ENCODE measurements at regions not wholly inside any gene's neighbourhood (a gene's known extent, or its start where the extent isn't known, plus 50 kb on each side); places are given as distances from the start of the nearest gene placed in this dataset.
"Not testable (repeated sequence)": the region's sequence is repeated elsewhere in the genome, so short reads cannot be mapped to it uniquely, and the experiment has no call there.

- DNase-seq (ENCODE audit: low read depth), result no peak
- in situ Hi-C loops (cut with HindIII; ENCODE audit: low pct_unique_long_range_greater_than_20kb, low sequenced_read_pairs), result no loop called here
These were observed 859.0 kb upstream of the B3GALT2 start for GRCh38 chr1:194045416-194045815.

GRCh38 chr1:194044892-194045291, 858.5 kb upstream of the B3GALT2 start:
- DNase-seq (ENCODE audit: low read depth), result no peak
- in situ Hi-C loops (cut with HindIII; ENCODE audit: low pct_unique_long_range_greater_than_20kb, low sequenced_read_pairs), result no loop called here

- in situ Hi-C loops (cut with HindIII; ENCODE audit: low pct_unique_long_range_greater_than_20kb, low sequenced_read_pairs), result no loop called here
- no peak for DNase-seq (ENCODE audit: low read depth)
These were observed 857.8 kb upstream of the B3GALT2 start for GRCh38 chr1:194043984-194044755.

GRCh38 chr1:194042736-194043135, 856.3 kb upstream of the B3GALT2 start:
- DNase-seq (ENCODE audit: low read depth), result no peak
- in situ Hi-C loops (cut with HindIII; ENCODE audit: low pct_unique_long_range_greater_than_20kb, low sequenced_read_pairs), result no loop called here

- in situ Hi-C loops (cut with HindIII; ENCODE audit: low pct_unique_long_range_greater_than_20kb, low sequenced_read_pairs), result no loop called here
- DNase-seq (ENCODE audit: low read depth), result no peak
These were observed 854.1 kb upstream of the B3GALT2 start for GRCh38 chr1:194040496-194040895.

GRCh38 chr1:194039578-194039977, 853.2 kb upstream of the B3GALT2 start:
- in situ Hi-C loops (cut with HindIII; ENCODE audit: low pct_unique_long_range_greater_than_20kb, low sequenced_read_pairs), result no loop called here
- no peak for DNase-seq (ENCODE audit: low read depth)

GRCh38 chr1:194033646-194034045, 847.2 kb upstream of the B3GALT2 start:
- in situ Hi-C loops (cut with HindIII; ENCODE audit: low pct_unique_long_range_greater_than_20kb, low sequenced_read_pairs), result no loop called here

GRCh38 chr1:194028002-194028401, 841.6 kb upstream of the B3GALT2 start:
- DNase-seq (ENCODE audit: low read depth), result no peak
- in situ Hi-C loops (cut with HindIII; ENCODE audit: low pct_unique_long_range_greater_than_20kb, low sequenced_read_pairs), result no loop called here

More at GRCh38 chr1:194033646-194034045, 847.2 kb upstream of the B3GALT2 start:
- DNase-seq (ENCODE audit: low read depth), result no peak

- DNase-seq (ENCODE audit: low read depth), result no peak
- in situ Hi-C loops (cut with HindIII; ENCODE audit: low pct_unique_long_range_greater_than_20kb, low sequenced_read_pairs), result no loop called here
These were observed 840.0 kb upstream of the B3GALT2 start for GRCh38 chr1:194026422-194026821.

- DNase-seq (ENCODE audit: low read depth), result peak; percentile 30
- in situ Hi-C loops (cut with HindIII; ENCODE audit: low pct_unique_long_range_greater_than_20kb, low sequenced_read_pairs), result no loop called here
These were observed 838.2 kb upstream of the B3GALT2 start for GRCh38 chr1:194024659-194025058.

- DNase-seq (ENCODE audit: low read depth), result no peak
- in situ Hi-C loops (cut with HindIII; ENCODE audit: low pct_unique_long_range_greater_than_20kb, low sequenced_read_pairs), result no loop called here
These were observed 827.6 kb upstream of the B3GALT2 start for GRCh38 chr1:194014014-194014413.

GRCh38 chr1:194013561-194013960, 827.1 kb upstream of the B3GALT2 start:
- no peak for DNase-seq (ENCODE audit: low read depth)
- in situ Hi-C loops (cut with HindIII; ENCODE audit: low pct_unique_long_range_greater_than_20kb, low sequenced_read_pairs), result no loop called here

GRCh38 chr1:194004146-194004545, 817.7 kb upstream of the B3GALT2 start:
- no peak for DNase-seq (ENCODE audit: low read depth)
- in situ Hi-C loops (cut with HindIII; ENCODE audit: low pct_unique_long_range_greater_than_20kb, low sequenced_read_pairs), result no loop called here

- in situ Hi-C loops (cut with HindIII; ENCODE audit: low pct_unique_long_range_greater_than_20kb, low sequenced_read_pairs); DNase-seq (ENCODE audit: low read depth): not testable (repeated sequence)
These were observed 815.4 kb upstream of the B3GALT2 start for GRCh38 chr1:194001726-194002350.

GRCh38 chr1:193988885-193989284, 802.5 kb upstream of the B3GALT2 start:
- no peak for DNase-seq (ENCODE audit: low read depth)
- in situ Hi-C loops (cut with HindIII; ENCODE audit: low pct_unique_long_range_greater_than_20kb, low sequenced_read_pairs), result no loop called here

- DNase-seq (ENCODE audit: low read depth), result no peak
- in situ Hi-C loops (cut with HindIII; ENCODE audit: low pct_unique_long_range_greater_than_20kb, low sequenced_read_pairs), result no loop called here
These were observed 792.8 kb upstream of the B3GALT2 start for GRCh38 chr1:193979219-193979618.

- no peak for DNase-seq (ENCODE audit: low read depth)
- in situ Hi-C loops (cut with HindIII; ENCODE audit: low pct_unique_long_range_greater_than_20kb, low sequenced_read_pairs), result no loop called here
These were observed 787.9 kb upstream of the B3GALT2 start for GRCh38 chr1:193974286-193974798.

- in situ Hi-C loops (cut with HindIII; ENCODE audit: low pct_unique_long_range_greater_than_20kb, low sequenced_read_pairs), result no loop called here
These were observed 787.0 kb upstream of the B3GALT2 start for GRCh38 chr1:193973428-193973827.

GRCh38 chr1:193971595-193971994, 785.2 kb upstream of the B3GALT2 start:
- peak; percentile 67 for DNase-seq (ENCODE audit: low read depth)
- in situ Hi-C loops (cut with HindIII; ENCODE audit: low pct_unique_long_range_greater_than_20kb, low sequenced_read_pairs), result no loop called here

More at GRCh38 chr1:193973428-193973827, 787.0 kb upstream of the B3GALT2 start:
- no peak for DNase-seq (ENCODE audit: low read depth)

- in situ Hi-C loops (cut with HindIII; ENCODE audit: low pct_unique_long_range_greater_than_20kb, low sequenced_read_pairs), result no loop called here
- no peak for DNase-seq (ENCODE audit: low read depth)
These were observed 774.1 kb upstream of the B3GALT2 start for GRCh38 chr1:193960499-193960898.

All from Caki2 (cell line).